ENCODE measurements at regions not wholly inside any gene's neighbourhood (a gene's known extent, or its start where the extent isn't known, plus 50 kb on each side); places are given as distances from the start of the nearest gene placed in this dataset.

DNA sequence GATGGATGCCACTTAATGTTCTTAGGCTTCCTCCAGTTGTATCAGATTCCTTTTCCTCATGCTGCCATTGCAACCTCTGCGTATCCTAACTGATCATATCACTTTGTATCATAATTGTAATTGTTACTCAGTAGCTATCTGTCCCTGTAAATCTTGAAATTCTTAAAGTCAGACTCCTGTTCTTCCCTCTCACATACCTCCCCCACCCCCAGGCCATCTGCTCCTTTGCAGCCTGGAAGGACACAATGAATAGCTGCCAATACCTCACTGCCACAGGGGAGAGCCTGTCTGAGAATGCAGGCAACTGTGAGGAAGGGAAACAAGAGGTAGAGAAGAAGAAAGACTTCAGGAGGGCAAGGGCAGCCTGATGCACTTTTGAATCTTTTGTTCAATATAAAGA is 228.5 kb downstream of the ENC1 start:
- Histone ChIP-seq H3K9me3 (replicated peaks; ENCODE audit: control insufficient read depth, insufficient read depth, low read length) (no peaks in the 10 kb centered on the region), H3K9ac (replicated peaks; ENCODE audit: extremely low read depth, insufficient read depth, low read length) (no peak overlapping the region), H2AFZ (ENCODE audit: low read depth, low read length) (no peak overlapping the region), H3K27me3 (ENCODE audit: control insufficient read depth in 2 of 2, insufficient read depth in 2 of 2, low read length in 2 of 2) (no peaks in the 10 kb centered on the region), H3K4me2 (ENCODE audit: insufficient read depth, low read length) (no peak overlapping the region), H3K4me1 (ENCODE audit: control insufficient read depth, extremely low read depth, insufficient read depth, low read length) (peaks cover 40% of the 10 kb centered on the region), H3K27ac (ENCODE audit: insufficient read depth, low read depth, low read length) (no peak overlapping the region), H3K36me3 (ENCODE audit: control insufficient read depth in 2 of 2, extremely low read depth in 1 of 2, insufficient read depth in 2 of 2, low read length in 2 of 2) (no peaks in the 10 kb centered on the region), H4K20me1 (replicated peaks; ENCODE audit: control insufficient read depth, extremely low read depth, insufficient read depth, low read length) (no peaks in the 10 kb centered on the region), H3K9me1 (replicated peaks; ENCODE audit: control insufficient read depth, extremely low read depth, insufficient read depth, low read length) (no peaks in the 10 kb centered on the region), H3K79me2 (ENCODE audit: control insufficient read depth, insufficient read depth, low read length) (no peaks in the 10 kb centered on the region), H3K4me3 (replicated peaks in 1 of 3; ENCODE audit: insufficient read depth in 1 of 3, low read depth in 1 of 3, low read length in 3 of 3) (no peak overlapping the region)
- FAIRE-seq (no peak), DNase-seq (ENCODE audit: low read depth, low spot score) (no peak)
- ChIA-PET CTCF (no interaction called here), POLR2A (no interaction called here)
- TF ChIP-seq GATA2 (IDR thresholded peaks at IDR 0.05; ENCODE audit: insufficient read depth, insufficient read length, low read depth, low read length) (no peak), CTCF (IDR thresholded peaks at IDR 0.05; ENCODE audit: extremely low read depth in 1 of 2, insufficient read depth in 1 of 2, low read depth in 1 of 2, low read length in 2 of 2) (no peak), POLR2AphosphoS5 (IDR thresholded peaks at IDR 0.05; ENCODE audit: insufficient read depth, low read depth, low read length) (no peak), POLR2A (IDR thresholded peaks at IDR 0.05; ENCODE audit: low read depth, low read length) (no peak), FOS (IDR thresholded peaks at IDR 0.05; ENCODE audit: borderline replicate concordance, insufficient read depth, low read length) (no peak), EZH2 (IDR thresholded peaks at IDR 0.05; ENCODE audit: borderline replicate concordance, low read depth, low read length, severe bottlenecking) (no peak), MAX (IDR thresholded peaks at IDR 0.05; ENCODE audit: insufficient read depth, insufficient read length) (no peak), JUN (IDR thresholded peaks at IDR 0.05; ENCODE audit: borderline replicate concordance, insufficient read depth, insufficient read length, low read depth) (no peak), MYC (IDR thresholded peaks at IDR 0.05; ENCODE audit: low read depth, low read length) (no peak)
- dilution Hi-C loops (cut with MboI; ENCODE audit: extremely low pct_ligation_motif_present, low sequenced_read_pairs) (no loop called here), intact Hi-C loops (cut with micrococcal nuclease) (loop anchor here (5.0 kb wide), 1 partner anchor 130 kb away; no protein-coding TSS in a partner anchor)
- BruUV-seq (replicated peaks): no TSS peak

All from endothelial cell of umbilical vein (primary cell).